NCI-H748 treated with DMSO at 0.1 percent for 48 hours (cell line): ENCODE measurements at regions not wholly inside any gene's neighbourhood (a gene's known extent, or its start where the extent isn't known, plus 50 kb on each side); places are given as distances from the start of the nearest gene placed in this dataset.

Experiments used
- DNase-seq: peaks from one replicate; lab custom pipeline; 2025; lab: John Stamatoyannopoulos, UW

DNA sequence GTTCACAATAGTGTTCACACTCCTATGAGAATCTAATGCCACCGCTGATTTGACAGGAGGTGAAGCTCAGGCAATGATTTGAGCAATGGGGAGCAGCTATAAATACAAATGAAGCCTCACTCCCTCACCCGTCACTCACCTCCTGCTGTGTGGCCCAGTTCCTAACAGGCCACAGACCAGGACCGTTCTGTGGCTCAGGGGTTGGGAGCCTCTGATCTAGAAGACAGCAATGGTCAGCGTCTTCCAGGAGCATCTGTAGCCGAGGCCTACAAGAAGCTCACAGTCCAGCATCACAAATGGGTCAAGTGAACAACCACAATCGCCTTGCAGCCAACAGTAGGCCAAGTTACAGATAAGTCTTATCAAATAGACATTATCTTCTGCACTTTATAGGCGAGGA lies 110.0 kb upstream of the SLC66A3 start:
- DNase-seq: no peak

DNA sequence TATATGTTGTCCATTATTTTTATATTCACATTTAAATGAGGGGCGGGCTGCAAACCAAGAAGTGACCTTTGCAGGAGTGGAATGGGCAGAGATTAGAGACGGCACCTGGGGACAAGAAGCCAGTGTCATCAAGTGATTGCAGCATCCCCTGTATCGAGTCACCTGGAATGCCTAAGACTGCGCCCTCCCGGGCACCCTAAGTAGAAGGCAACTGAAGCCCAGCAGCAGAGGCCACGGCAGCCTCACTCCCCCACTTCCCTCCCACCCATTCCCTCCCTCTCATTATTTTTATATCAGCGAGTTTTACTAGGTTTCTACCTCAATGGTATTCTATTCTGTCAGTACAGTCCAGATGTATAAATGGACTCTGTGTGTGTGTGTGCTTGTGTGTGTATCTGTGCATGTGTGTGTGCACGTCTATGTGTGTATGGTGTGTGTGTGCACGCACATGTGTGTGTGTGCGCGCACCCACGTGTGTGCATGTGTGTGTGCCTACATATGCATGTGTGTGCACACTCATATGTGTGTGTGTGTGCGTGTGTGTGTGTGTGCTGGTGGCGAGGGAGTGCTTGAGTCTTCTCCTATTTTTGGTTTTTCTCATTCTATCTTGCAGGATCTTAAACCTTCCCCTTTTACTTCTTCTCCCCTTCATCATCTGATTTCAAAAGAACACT lies 106.8 kb upstream of the SLC66A3 start:
- DNase-seq: no peak

DNA sequence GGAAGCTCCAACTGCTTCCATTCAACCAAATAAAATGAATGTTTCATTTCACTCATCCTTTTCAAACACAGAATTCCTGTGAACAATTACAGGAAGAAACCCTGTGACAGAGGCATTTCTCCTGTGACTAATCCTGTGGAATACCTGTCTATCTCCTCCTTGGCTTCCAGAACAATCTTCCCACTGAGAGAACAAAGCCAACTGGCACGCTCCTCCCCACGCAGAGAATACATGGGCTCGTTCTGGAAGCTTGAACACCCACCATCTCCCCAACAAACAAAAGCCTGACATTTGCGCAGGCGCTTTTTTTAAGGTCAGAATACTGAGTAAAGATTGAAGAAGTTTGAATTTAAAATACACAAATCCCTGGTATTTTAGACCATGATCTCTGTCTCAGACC lies 104.7 kb upstream of the SLC66A3 start:
- no peak for DNase-seq

DNA sequence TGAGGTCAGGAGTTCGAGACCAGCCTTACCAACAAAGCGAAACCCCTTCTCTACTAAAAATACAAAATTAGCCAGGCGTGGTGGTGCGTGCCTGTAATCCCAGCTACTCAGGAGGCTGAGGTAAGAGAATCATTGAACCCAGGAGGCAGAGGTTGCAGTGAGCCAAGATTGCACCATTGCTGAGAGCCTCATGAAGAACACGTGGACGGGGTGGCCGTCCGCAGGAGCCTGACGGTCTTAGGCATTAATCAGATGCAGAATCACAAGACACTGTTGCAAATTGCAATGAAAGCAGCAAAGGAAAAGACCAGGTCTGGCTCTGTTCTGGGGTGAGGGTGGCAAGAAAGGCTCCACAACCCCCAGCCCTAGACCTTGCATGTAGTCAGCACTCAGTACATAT lies 104.0 kb upstream of the SLC66A3 start:
- DNase-seq: no peak

DNA sequence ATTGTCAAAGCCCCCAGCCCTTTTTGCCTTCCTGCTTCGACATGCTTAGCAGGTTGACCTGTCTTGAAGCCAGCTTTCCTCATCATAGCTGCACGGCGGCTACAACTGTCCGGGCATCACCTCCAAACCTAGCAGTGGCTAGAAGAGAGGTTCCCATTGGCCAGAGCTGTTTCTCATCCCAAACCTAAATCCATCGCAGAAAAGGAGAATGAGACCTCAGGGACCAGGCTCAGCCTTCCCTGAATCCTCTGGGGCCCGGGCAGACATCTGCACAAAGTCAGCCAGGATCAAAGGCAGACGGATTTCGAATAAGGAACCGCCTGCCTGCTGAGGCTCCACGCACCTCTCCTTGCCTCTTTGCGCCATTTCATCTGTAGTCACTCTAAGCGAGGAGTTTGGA lies 101.7 kb upstream of the SLC66A3 start:
- DNase-seq: no peak

DNA sequence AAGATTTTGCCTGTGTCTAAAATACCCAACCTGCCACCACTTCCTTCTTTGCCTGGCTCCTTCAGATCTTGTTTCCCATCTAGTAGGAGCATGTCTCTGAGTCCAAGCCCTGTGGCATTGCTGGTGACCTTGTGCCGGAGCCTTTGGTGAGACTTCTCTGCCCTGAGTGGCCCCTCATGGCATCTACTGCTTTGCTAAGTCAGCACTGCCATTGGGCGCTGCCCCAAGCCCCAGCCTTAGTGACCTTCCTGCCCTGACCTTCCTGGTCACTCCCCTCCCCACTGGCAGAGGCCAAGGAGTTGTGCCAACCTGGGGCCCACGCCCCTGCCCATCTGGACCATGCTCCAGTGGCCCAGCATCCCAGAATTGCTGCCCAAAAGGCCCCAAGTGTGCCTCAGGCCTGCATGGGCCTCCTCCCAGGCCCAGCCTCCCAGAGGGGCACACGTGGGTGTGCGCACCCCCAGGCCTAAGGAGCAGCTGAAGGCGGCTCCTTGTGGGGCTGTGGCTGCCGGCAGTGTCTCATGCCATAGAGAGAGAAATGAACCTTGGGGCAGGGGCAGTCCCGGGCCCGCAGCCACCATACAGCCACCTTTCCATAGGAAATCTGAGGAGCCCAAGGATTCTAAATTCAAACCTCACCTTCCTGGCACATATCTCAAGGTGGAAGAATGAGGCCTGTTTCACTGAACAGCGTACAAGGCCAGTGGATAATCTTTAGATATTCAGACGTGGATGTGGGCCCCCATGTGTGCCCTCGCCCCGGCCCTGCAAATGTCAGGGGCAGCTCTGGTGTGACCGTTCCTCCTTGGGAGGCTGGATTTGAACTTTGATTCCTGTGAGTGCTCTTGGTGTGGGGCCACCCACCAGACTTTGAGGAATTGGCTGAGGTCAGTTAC lies 100.2 kb upstream of the SLC66A3 start:
- DNase-seq: no peak

DNA sequence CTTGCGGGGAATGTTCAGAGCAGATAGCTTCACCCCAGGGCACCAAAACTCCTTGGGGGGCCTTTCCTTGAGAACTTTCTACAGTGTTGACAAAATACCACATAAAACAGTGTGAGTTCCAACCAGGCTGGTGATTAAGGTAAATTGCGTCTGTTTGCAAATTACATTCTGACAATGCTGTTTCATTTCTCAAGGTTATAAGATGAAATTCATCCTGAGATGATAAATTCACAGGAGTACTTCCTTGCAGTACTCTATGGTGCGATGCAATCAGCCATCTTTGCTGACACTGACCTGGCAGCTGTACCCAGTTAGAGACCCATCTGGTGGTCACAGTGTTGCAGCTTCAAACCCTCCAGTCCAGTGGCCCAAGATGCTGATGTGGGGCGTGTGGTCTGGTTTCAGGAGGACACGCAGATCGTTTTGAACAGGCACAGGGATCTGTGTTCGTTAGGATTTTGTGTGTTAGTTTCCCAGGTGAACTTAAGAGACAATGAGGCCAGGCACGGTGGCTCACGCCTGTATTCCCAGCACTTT lies 99.5 kb upstream of the SLC66A3 start:
- DNase-seq: no peak

DNA sequence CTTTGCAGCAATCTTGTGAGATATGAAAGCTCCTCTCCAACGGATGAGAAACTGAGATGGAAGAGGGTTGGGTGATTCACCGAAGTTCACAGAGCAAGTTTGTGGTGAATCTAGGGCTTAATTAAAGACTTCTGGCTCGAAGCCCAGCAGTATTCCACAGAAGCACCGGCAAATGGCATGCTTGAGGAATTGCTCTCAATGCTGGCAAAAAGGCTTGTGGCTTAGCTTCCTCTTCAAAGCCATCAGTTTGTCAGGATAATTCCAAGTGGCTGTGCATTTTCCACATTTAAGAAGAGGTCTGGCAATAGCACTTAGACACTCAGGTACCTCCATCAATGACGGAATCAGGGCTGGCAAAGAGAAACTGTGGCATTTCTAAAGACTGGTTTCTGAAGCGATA lies 98.7 kb upstream of the SLC66A3 start:
- DNase-seq: no peak

DNA sequence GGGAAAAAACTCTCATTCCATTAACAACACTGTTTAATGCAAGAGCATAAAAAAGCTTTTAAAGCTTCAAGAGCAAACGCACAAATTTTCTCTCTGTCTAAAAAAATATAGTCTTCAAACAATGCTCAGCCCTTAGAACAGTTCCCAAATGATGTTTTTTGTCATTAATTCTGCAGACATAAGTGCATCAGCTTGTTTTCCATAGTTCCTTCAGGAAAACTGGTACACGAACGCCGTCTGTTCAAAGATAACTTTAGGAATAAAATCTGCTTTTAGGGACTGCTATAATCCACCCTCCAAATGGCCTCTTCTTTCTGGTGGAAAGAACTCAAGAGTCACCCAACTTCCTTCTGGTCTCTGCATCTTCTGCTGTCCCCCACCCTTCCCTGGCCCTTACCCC lies 98.2 kb upstream of the SLC66A3 start:
- no peak for DNase-seq

DNA sequence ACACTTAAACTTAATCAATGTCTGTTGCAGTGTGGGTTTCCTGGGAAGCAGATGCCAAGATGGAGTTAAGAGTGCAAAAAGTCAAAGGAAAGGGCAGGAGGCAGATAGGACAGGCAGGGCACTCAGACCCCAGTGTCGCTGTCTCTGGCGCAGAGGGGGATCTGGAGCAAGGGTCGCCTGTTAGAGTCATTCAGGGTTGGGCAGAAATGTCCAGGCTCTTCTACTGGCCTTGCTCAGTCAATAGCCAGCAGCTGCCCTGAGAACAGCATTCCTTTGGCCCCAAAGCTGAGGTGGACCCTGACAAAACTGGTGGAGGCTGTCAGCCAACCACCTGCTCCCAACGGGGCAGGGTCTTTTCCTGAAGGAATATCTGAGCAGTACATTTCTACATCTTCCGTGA lies 97.1 kb upstream of the SLC66A3 start:
- no peak for DNase-seq

DNA sequence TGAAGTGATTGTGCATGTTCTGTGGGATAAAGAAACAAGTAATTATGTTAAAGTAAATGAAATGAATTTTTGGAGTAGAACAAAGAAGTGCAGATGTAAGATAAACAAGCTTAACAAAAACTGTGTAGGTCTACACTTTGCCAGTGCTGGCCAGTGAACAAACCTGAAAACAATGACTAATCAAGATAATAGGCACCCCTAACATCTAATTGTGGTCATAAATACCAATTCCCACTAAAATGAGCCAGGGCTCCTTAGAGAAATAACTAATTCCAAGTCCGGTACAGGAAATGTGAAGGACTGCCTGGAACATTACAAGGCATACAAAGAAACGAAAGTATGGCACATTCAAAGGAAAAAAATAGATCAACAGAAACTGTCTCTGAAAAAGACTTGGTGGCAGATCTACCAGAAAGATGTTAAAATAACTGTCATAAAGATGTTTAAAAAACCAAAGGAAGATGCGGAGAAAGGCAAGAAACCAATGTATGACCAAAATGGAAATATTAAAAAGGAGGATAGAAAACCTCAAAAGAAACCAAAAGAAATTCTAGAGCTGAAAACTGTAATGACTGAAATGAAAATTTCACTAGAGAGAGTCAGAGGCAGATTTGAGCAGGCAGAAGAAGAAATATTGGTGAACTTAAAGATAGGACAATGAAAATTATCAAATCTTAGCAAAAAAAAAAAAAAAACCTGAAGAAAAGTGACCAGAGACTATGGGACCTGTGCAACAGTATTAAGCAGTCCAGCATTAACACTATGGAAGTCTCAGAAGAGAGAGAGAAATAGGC lies 94.7 kb upstream of the SLC66A3 start:
- no peak for DNase-seq

DNA sequence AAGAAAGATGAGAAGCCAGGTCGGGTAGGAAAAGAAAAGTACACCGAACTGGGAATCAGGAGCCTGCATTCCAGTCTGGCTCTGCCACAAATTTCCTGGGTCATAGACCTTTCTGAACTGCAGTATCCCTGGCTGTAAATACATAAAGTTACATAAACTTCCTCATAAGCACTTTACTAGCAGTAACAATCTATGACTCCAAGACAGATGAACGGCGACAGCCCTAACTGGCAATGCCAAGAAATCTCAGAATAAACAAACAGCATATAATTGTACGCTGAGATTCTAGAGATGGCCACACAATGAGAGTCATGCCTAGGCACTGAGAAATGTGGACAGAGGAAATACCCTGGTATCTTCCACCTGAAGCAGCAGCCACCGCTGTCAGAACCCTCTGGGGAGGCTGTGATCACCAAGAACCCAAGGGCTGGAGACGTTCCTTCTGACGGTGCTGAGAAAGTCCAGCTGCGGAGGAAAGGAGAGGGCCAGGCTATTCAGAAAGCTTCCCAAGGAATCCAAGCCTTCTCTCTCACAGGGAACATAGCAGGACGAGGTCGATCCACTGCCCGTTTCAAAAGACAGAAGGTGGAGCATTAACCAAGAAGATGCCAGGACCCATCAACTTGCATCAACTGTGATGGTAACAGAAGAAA lies 89.3 kb upstream of the SLC66A3 start:
- no peak for DNase-seq

DNA sequence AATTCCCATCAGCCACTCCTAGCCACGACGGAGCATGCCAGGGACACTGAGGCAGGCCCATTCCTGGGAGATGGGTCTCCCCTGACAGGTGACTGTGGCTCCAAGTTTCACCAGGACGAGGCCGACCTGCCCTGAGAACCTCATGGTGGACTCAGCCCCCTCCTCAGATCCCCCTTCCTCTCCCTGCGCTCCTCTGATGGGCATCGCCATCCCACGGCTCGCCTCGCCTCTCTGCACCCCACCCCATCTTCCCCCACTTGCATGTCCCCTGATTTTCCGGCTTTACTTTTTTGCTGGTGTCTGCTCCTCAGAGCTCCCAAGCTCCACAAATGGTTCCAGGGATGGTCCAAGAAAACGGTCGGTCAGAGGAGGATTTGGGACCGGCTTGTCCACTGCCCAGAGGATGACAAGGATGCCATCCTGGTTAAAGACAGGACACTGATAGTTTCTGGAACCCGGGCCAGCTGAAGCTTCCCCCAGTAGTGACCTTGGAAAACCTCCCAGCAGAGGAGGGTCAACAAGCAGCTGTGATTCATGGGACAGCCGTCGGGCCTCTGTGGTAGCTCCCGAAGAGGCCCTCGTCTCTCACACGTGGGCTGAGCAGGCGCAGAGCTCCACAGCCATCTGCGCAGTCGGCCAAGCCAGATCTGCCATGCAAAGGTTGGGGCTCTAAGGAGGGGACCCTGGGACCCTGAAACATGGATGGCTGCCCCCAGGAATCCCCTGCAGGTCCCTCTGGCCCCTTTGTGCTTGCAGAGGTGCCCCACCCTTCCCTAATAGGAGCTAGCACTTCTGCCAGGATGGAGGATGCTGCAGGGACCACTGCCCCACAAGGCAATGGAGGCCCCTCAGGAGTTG lies 87.8 kb upstream of the SLC66A3 start:
- DNase-seq: no peak

DNA sequence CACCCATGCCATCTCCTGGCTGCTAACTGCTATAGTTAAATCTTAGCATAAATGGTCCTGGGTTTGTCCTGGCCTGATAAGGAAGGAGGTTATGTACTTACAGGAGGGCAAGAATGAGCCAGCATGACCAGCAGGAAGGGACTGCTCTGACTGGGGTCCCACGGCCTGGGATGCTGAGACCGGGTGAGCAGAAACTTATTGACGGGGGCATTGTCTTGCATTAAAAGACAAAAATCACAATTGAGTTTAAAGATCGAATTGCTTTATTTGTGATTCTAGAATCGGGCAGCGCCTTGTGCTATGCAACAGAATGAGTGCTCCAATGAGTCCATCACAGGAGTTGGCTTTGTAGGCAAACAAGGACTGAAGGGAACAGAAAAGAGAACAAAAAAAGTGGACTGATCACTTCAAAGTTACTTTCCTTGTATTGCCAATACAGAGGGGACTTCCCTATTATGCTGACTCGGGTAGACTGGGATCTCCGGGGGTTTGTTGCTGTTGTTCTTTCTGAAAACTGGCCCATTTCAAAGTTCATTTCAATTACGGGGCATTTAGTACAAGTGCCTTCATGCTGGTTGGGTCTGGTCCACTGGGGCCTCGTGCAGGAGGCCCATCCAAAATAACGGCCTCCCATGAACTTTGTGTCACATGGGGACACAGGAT lies 87.1 kb upstream of the SLC66A3 start:
- DNase-seq: no peak

DNA sequence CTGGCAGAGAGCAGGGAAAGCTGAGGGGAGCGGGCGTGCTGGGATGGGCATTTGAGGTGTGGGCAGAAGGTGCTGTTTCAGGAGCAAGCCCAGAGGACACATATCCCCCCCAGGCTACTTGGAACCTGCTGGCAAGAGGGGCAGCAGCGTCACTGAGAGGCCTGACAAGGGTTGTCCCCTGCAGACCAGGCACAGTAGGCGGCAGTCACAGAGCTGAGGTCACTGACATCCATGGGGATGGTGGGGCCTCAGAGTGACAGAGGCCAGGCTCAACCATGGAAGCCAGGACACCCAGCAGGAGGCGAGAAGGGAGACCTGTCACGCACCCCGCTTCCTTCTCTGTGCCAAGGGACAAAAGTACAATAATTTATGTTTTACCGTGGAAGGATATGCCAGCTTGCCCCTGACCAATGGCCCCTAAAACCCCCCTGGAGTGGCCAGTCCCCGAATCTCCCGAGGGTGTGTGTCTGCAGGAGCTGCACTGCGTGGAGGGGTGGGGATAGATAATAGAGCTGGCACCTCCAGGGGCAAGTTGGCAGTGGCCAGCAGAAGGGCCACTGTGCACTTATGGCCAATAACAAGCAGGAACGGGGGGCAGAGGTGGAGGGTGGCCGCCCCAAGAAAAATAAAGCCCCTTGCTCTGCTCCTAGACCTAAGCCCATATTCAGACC lies 86.3 kb upstream of the SLC66A3 start:
- DNase-seq: no peak

DNA sequence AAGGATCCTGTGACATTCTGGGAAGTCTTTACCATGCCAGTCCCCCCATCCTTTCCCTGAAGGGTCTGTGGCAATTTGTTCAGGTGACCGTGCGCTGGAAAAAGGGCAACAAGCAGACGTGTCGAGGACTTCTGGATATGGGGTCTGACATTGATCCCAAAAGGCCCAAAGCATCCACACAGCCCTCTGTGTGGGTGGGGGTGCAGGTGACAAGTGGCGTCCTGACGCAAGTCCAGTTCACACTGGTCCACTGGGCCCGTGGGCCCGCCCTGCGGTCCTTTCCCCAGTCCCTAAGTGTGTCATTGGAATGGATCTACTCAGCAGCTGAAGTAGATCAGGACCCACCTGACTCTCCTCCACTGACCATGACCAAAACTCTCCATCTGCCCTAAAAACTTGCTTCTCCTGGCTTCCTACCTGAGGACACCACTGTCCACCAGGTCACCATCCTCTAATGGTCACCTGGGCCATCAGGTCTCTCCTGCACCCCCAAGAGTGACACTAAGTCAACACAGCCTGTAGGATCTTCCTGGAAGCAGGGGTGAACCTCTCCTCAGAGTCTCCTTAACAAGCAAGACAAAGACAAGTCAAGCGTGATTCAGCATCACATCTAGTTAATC lies 85.6 kb upstream of the SLC66A3 start:
- DNase-seq: no peak

DNA sequence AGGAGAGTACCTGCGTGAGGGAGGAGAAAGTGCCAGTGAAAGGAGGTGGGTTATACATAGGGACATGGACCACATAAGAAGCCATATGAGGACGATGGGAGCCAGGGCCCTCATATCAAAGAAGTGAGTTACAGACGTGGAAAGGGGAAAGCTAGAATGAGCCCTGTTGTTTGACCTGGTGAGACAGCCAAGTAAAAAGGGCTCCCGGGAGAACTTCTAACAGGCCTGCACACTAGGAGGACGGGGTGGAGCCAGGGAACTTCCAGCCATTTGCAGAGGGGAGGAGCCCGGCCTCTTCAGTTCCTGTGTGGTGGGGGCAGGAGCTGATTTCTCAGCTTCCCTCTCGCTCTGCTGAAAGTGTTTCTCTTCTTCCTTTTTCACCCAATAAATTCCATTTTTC lies 84.1 kb upstream of the SLC66A3 start:
- DNase-seq: no peak

DNA sequence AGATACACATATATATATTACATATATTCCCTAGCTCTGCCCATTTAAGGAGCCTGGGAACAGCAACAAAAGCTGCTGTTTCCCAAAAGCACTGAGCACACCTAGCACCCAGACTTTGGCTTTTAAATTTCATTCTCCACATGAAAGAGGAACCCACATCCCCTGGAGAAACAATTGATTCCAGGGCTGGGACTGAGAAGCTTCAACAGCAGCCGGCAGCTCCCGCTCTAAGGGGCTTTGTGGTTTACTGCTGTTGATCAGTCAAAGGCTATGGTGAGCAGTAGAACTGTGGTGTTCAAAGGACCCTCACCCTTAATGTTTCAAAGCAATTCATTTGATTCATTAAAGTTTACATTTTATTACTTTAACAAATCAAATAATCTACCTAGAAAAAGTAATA lies 83.3 kb upstream of the SLC66A3 start:
- DNase-seq: no peak

DNA sequence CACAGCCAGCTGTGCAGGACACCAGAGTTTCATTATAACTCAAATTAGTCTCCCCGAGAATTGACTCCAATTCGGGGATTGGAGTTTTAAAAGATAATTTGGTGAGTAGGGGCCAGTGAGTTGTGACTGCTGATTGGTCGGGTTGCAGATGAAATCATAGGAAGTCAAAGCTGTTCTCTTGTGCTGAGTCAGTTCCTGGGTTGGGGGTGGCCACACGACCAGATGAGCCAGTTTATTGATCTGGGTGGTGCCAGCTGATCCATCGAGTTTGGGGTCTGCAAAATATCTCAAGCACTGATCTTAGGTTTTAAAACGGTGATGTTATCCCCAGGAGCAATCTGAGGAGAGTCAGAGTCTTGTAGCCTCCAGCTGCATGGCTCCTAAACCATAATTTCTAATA lies 82.7 kb upstream of the SLC66A3 start:
- DNase-seq: no peak

DNA sequence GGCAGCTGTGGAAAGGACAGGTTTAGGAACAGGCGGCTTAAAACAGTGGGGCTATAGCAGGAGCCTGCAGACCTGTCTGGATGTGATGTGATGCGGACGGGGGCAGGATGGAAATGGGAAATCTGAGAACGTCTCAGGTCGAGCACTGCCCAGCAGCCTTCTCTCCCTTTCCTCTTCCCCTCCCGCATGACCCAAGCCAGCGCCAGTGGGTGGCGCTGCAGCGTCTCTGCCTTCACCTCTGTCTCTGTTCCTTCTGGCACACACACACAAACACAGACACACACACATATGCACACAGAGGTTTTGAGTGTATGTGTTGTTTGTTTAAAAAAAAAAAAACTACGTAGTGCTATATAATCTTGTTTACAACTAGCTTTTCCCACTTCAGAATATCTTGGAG lies 82.0 kb upstream of the SLC66A3 start:
- DNase-seq: peak; percentile 56
